Sigmoid colon (tissue), 4 donors: ENCODE measurements at regions not wholly inside any gene's neighbourhood (a gene's known extent, or its start where the extent isn't known, plus 50 kb on each side); places are given as distances from the start of the nearest gene placed in this dataset.

ENCODE experiments used
- CTCF ChIP-seq, 4 experiments: fragments of 450-650 bp in 3 of 4; fragments of 200-600 bp in 1 of 4; IDR thresholded peaks; one replicate each; pipeline ENCODE4 v1.5.1; 2016 to 2019; ENCODE audit warnings: antibody characterized with exemption in 4 of 4, mild to moderate bottlenecking in 3 of 4, moderate library complexity in 2 of 4
- EP300 ChIP-seq, 4 donors: sonication (generic); formaldehyde crosslinking; IDR thresholded peaks; one replicate each; pipeline ENCODE4 v1.6.1; 2017; ENCODE audit warnings: antibody characterized with exemption in 4 of 4
- POLR2A ChIP-seq, 2 donors: fragments of 450-650 bp; IDR thresholded peaks; one replicate each; pipeline ENCODE4 v1.6.1; 2016; ENCODE audit warnings: antibody characterized with exemption in 2 of 2, mild to moderate bottlenecking in 2 of 2, moderate library complexity in 2 of 2
- POLR2AphosphoS5 ChIP-seq, 4 donors: sonication (generic); formaldehyde crosslinking; IDR thresholded peaks; one replicate each; pipeline ENCODE4 v1.6.1; 2017; ENCODE audit warnings: antibody characterized with exemption in 4 of 4

GRCh38 chr2:238685713-238686112, 162.2 kb upstream of the TWIST2 start:
- TF ChIP-seq CTCF (IDR thresholded peaks at IDR 0.05) (no peak), POLR2A (IDR thresholded peaks at IDR 0.05) (no peak), POLR2AphosphoS5 (IDR thresholded peaks at IDR 0.05) (no peak), EP300 (IDR thresholded peaks at IDR 0.05) (no peak)
